ENCODE measurements at regions not wholly inside any gene's neighbourhood (a gene's known extent, or its start where the extent isn't known, plus 50 kb on each side); places are given as distances from the start of the nearest gene placed in this dataset.
A peak's percentile ranks its signal among the peaks of the same experiment; 100 is the strongest.

- TF ChIP-seq NR2F2 (IDR thresholded peaks at IDR 0.05) (no peak), CTCF (IDR thresholded peaks at IDR 0.05; ENCODE audit: low read depth, low read length, missing input control) (no peak), EGR1 (IDR thresholded peaks at IDR 0.05; ENCODE audit: low read depth in 2 of 2) (no peak)
Observed at GRCh38 chr11:70581991-70582885, 183.9 kb downstream of the CTTN start (continued).

GRCh38 chr11:70582886-70583641 lies 184.7 kb downstream of the CTTN start:
- no peak overlapping the region for H3K9ac ChIP-seq (ENCODE audit: low read depth in 1 of 2, low read length in 2 of 2)
- TF ChIP-seq CTCF (IDR thresholded peaks at IDR 0.05; ENCODE audit: low read depth, low read length, missing input control) (no peak), HNF4A (conservative IDR thresholded peaks at IDR 0.05) (peak; percentile 14 to 20), ATF3 (IDR thresholded peaks at IDR 0.05) (no peak)
- H3K9me3 ChIP-seq (ENCODE audit: control insufficient read depth in 4 of 4, low read length in 3 of 4) = no peaks in the 10 kb centered on the region
- H3K27me3 ChIP-seq (ENCODE audit: control insufficient read depth in 4 of 4, insufficient read depth in 4 of 4, low read length in 3 of 4) = no peaks in the 10 kb centered on the region
- DNase-seq (ENCODE audit: low spot score) = no peak
- H3K4me3 ChIP-seq (ENCODE audit: low read depth in 1 of 3, low read length in 3 of 3) = no peak overlapping the region
- H3K36me3 ChIP-seq (ENCODE audit: control insufficient read depth in 4 of 4, insufficient read depth in 3 of 4, low read depth in 1 of 4, low read length in 3 of 4) = no peaks in the 10 kb centered on the region
- no peak overlapping the region for H3K27ac ChIP-seq (ENCODE audit: low read depth in 1 of 2, low read length in 2 of 2)
- WGBS = 81% methylated on average over 15 of the region's 15 CpGs
- peaks cover 0 to 3% (median 0%) of the 10 kb centered on the region in 4 donors for H3K4me1 ChIP-seq (ENCODE audit: control insufficient read depth in 4 of 4, insufficient read depth in 4 of 4, low read length in 3 of 4)

- Histone ChIP-seq H3K27me3 (ENCODE audit: control insufficient read depth in 4 of 4, insufficient read depth in 4 of 4, low read length in 3 of 4) (no peaks in the 10 kb centered on the region), H3K4me3 (ENCODE audit: low read depth in 1 of 3, low read length in 3 of 3) (no peak overlapping the region), H3K9me3 (ENCODE audit: control insufficient read depth in 4 of 4, low read length in 3 of 4) (no peaks in the 10 kb centered on the region), H3K27ac (ENCODE audit: low read depth in 1 of 2, low read length in 2 of 2) (no peak overlapping the region), H3K4me1 (ENCODE audit: control insufficient read depth in 4 of 4, insufficient read depth in 4 of 4, low read length in 3 of 4) (peaks cover 0 to 3% (median 0%) of the 10 kb centered on the region in 4 donors), H3K9ac (ENCODE audit: low read depth in 1 of 2, low read length in 2 of 2) (no peak overlapping the region), H3K36me3 (ENCODE audit: control insufficient read depth in 4 of 4, insufficient read depth in 3 of 4, low read depth in 1 of 4, low read length in 3 of 4) (no peaks in the 10 kb centered on the region)
- DNase-seq (ENCODE audit: low spot score) = no peak
- WGBS = 94% methylated on average over 17 of the region's 17 CpGs
- TF ChIP-seq RAD21 (IDR thresholded peaks at IDR 0.05) (no peak), EGR1 (IDR thresholded peaks at IDR 0.05; ENCODE audit: low read depth in 2 of 2) (no peak), TAF1 (conservative IDR thresholded peaks at IDR 0.05) (no peak), HNF4G (IDR thresholded peaks at IDR 0.05) (no peak), FOXA1 (IDR thresholded peaks at IDR 0.05) (no peak), CTCF (IDR thresholded peaks at IDR 0.05; ENCODE audit: low read depth, low read length, missing input control) (no peak), ATF3 (IDR thresholded peaks at IDR 0.05) (no peak), YY1 (IDR thresholded peaks at IDR 0.05) (no peak), FOXA2 (IDR thresholded peaks at IDR 0.05) (no peak), NR2F2 (IDR thresholded peaks at IDR 0.05) (no peak), HNF4A (conservative IDR thresholded peaks at IDR 0.05) (no peak), REST (IDR thresholded peaks at IDR 0.05) (no peak), GABPA (IDR thresholded peaks at IDR 0.05 in 1 of 2, conservative IDR thresholded peaks at IDR 0.05 in 1 of 2) (no peak)
Observed at GRCh38 chr11:70583781-70584218, 185.5 kb downstream of the CTTN start.

Measured in liver (tissue), 8 donors.